Gastrocnemius medialis (tissue), 4 donors: ENCODE measurements at regions not wholly inside any gene's neighbourhood (a gene's known extent, or its start where the extent isn't known, plus 50 kb on each side); places are given as distances from the start of the nearest gene placed in this dataset.

Experiments
- CTCF ChIP-seq, 5 experiments: fragments of 450-650 bp in 3 of 5; fragments of 200-600 bp in 2 of 5; sonication (generic) in 2 of 5; IDR thresholded peaks in 4 of 5; conservative IDR thresholded peaks in 1 of 5; 1 replicate in 4 of 5; 2 replicates in 1 of 5; pipeline ENCODE4 v1.5.1; 2016 to 2019; ENCODE audit warnings: antibody characterized with exemption in 5 of 5, mild to moderate bottlenecking in 3 of 5, moderate library complexity in 3 of 5
- POLR2A ChIP-seq, 2 donors: fragments of 450-650 bp; IDR thresholded peaks; one replicate each; pipeline ENCODE4 v1.6.1; 2017; ENCODE audit warnings: antibody characterized with exemption in 2 of 2, mild to moderate bottlenecking in 2 of 2, moderate library complexity in 2 of 2

- TF ChIP-seq CTCF (IDR thresholded peaks at IDR 0.05 in 4 of 5, conservative IDR thresholded peaks at IDR 0.05 in 1 of 5) (no peak), POLR2A (IDR thresholded peaks at IDR 0.05) (no peak)
Observed at GRCh38 chr2:161052214-161052613, 108.0 kb upstream of the TANK start.
